Activated CD4-positive, alpha-beta T cell treated with anti-CD3 and anti-CD28 coated beads, Interleukin-2, amount 10 ng/mL, durations not matched to agents 7 days and 5 days (primary cell): ENCODE measurements at regions not wholly inside any gene's neighbourhood (a gene's known extent, or its start where the extent isn't known, plus 50 kb on each side); places are given as distances from the start of the nearest gene placed in this dataset.

Experiments used
- CTCF ChIA-PET: fragments of 350-600 bp; sonication (Branson Sonifier 250); formaldehyde crosslinking; loops from one replicate; lab custom pipeline; 2021; ENCODE audit warnings: antibody characterized with exemption; lab: Charles Lee
- POLR2A ChIA-PET: fragments of 350-600 bp; sonication (Branson Sonifier 250); formaldehyde crosslinking; loops from one replicate; lab custom pipeline; 2021; ENCODE audit warnings: antibody characterized with exemption; lab: Charles Lee
- DNase-seq: peaks from one replicate; pipeline ENCODE4 v3.0.0-alpha.2; 2020
- H3K27ac Mint-ChIP-seq: one replicate; pipeline ENCODE4 v1.8.0; 2021; ENCODE audit warnings: mild to moderate bottlenecking, moderate library complexity, mixed read lengths
- H3K27me3 Mint-ChIP-seq: one replicate; pipeline ENCODE4 v1.8.0; 2021; ENCODE audit warnings: mixed read lengths
- H3K36me3 Mint-ChIP-seq: one replicate; pipeline ENCODE4 v1.8.0; 2021; ENCODE audit warnings: low read depth, mixed read lengths
- H3K4me1 Mint-ChIP-seq: one replicate; pipeline ENCODE4 v1.8.0; 2021; ENCODE audit warnings: mixed read lengths
- H3K4me3 Mint-ChIP-seq: one replicate; pipeline ENCODE4 v1.8.0; 2021; ENCODE audit warnings: mild to moderate bottlenecking, moderate library complexity, mixed read lengths
- H3K9me3 Mint-ChIP-seq: one replicate; pipeline ENCODE4 v1.8.0; 2021; ENCODE audit warnings: mixed read lengths

DNA sequence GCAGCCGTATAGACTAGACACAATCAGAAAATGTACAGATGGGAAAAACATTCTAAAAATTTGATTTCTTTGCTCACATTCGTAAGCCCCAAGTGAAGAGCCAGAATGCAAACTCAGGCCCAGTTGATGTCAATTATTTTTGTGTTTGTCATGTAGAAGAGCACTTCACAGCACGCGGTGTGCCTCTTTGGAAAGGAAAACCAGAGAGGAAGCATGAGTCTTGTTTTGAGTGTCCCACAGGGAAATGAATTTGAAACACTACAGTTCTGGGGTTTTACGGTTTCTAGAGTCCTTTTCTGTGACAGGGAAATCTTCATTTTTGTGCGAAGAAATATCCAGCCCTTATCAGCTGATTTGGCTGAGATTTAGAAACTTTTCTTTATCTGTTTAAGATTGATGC, 554.6 kb upstream of the BOD1L1 start:
- DNase-seq = no peak
- Mint-ChIP-seq H3K9me3 (peaks cover 7% of the 10 kb centered on the region), H3K27me3 (no peaks in the 10 kb centered on the region), H3K27ac (no peak overlapping the region), H3K4me1 (peaks cover 19% of the 10 kb centered on the region), H3K4me3 (no peak overlapping the region), H3K36me3 (no peaks in the 10 kb centered on the region)
- ChIA-PET CTCF (no interaction called here), POLR2A (no interaction called here)

GRCh38 chr4:14184265-14184664, 556.7 kb upstream of the BOD1L1 start:
- no peaks in the 10 kb centered on the region for H3K4me1 Mint-ChIP-seq
- DNase-seq = no peak
- H3K36me3 Mint-ChIP-seq = no peaks in the 10 kb centered on the region
- H3K27me3 Mint-ChIP-seq = no peaks in the 10 kb centered on the region
- no peak overlapping the region for H3K4me3 Mint-ChIP-seq
- H3K9me3 Mint-ChIP-seq = peaks cover 8% of the 10 kb centered on the region
- ChIA-PET POLR2A (no interaction called here), CTCF (no interaction called here)
- no peak overlapping the region for H3K27ac Mint-ChIP-seq

DNA sequence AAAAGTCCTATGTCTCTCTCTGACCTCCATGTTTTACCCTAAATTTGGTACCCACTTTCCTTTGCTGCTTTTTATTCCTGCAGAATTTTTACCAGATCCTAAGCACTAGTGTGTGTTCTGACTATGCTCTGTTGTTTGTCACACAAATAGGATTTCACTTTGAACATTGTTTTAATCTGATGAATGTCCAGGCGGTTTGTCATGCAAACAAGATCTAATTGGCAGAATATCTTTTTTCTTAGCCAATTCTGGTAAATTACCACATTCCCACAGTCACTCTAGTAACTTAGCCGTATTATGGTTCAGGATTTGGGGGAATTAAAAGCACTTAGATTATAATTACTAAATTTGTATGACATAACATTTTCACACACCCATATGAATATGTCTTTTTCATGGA, 557.2 kb upstream of the BOD1L1 start:
- no peak for DNase-seq
- POLR2A ChIA-PET = no interaction called here
- H3K27ac Mint-ChIP-seq = peak overlapping the region; percentile 73
- H3K27me3 Mint-ChIP-seq = no peaks in the 10 kb centered on the region
- H3K36me3 Mint-ChIP-seq = no peaks in the 10 kb centered on the region
- H3K4me3 Mint-ChIP-seq = no peak overlapping the region
- peaks cover 10% of the 10 kb centered on the region for H3K9me3 Mint-ChIP-seq
- no peaks in the 10 kb centered on the region for H3K4me1 Mint-ChIP-seq
- CTCF ChIA-PET = no interaction called here

DNA sequence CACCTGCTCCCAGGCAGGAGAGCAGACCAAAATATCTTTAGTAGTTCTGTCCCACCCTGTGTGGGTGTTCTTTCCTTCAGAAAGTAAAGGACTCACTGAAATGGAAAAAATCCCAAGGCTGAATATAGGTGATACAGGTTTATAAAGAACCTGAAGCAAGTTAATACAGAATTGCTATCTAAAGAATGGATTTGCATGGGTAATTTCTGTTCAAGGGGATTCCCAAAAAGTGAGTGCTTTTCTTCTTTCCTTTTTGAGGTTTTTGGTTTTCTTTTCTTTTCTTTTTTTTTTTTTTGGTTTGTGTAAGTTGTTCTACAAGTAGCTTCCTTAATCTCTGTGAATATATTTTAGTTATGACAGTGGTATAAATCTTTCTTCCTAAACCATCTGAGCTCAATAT, 560.7 kb upstream of the BOD1L1 start:
- Mint-ChIP-seq H3K27ac (no peak overlapping the region), H3K27me3 (no peaks in the 10 kb centered on the region), H3K4me1 (no peaks in the 10 kb centered on the region)

DNA sequence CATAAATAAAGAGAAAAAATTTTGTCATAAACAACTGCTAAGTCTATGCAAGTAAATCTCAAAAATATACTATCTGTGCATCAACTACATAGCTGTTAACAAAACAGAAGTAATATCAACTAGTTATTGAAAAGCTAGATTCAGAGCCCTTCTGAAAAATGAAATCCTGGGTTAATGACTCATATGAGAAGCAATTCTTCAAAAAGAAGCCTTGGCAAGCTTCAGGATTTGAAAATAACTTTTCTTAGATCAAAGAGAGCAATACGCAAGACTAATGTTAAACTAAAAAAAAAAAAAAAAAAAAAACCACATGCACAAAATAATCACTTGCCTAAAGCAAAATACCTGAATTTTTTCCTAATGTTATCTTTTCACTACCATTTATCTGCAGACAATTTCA, 566.1 kb upstream of the BOD1L1 start:
- POLR2A ChIA-PET = no interaction called here
- CTCF ChIA-PET = no interaction called here

More for the DNA sequence above, 560.7 kb upstream of the BOD1L1 start:
- no peak for DNase-seq
- POLR2A ChIA-PET = no interaction called here
- CTCF ChIA-PET = no interaction called here
- no peak overlapping the region for H3K4me3 Mint-ChIP-seq
- H3K9me3 Mint-ChIP-seq = peaks cover 3% of the 10 kb centered on the region
- no peaks in the 10 kb centered on the region for H3K36me3 Mint-ChIP-seq

GRCh38 chr4:14196131-14196530, 568.6 kb upstream of the BOD1L1 start:
- Mint-ChIP-seq H3K4me3 (no peak overlapping the region), H3K27ac (no peak overlapping the region), H3K4me1 (no peaks in the 10 kb centered on the region), H3K27me3 (no peaks in the 10 kb centered on the region), H3K9me3 (no peaks in the 10 kb centered on the region), H3K36me3 (no peaks in the 10 kb centered on the region)
- ChIA-PET POLR2A (no interaction called here), CTCF (no interaction called here)
- DNase-seq = peak; percentile 19

More for the DNA sequence above, 566.1 kb upstream of the BOD1L1 start:
- DNase-seq = no peak
- H3K27ac Mint-ChIP-seq = no peak overlapping the region
- H3K27me3 Mint-ChIP-seq = no peaks in the 10 kb centered on the region
- no peaks in the 10 kb centered on the region for H3K36me3 Mint-ChIP-seq
- no peaks in the 10 kb centered on the region for H3K4me1 Mint-ChIP-seq
- H3K4me3 Mint-ChIP-seq = no peak overlapping the region
- H3K9me3 Mint-ChIP-seq = peaks cover 3% of the 10 kb centered on the region

DNA sequence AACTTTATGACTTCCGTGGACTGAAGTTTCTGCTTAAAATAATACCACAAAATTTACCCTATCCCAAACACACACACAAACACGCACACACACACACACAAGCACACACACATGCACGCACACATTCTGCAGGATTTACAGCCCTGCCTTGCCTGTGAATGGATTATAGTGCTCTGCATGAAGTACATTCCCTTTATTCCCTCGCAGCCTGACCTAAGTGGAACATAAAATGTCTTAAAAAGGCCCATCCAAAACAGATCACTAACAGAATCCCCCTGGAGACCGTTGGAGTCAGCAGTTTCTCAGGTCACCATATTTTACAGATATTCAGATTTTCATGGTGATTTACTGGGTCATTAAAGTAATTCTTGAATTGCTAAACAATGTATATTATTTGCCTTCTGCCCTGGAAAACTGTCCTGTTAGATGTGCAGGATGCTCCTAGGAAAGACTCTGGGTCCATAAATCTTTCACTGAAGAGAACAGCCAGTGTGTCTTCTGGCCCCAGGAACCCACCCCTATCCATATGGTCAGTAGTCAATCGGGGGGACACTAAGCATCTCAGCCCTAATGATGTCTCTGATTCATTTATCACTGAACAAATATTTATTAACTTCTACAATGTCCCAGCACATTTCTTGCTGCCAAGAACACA, 587.7 kb upstream of the BOD1L1 start:
- Mint-ChIP-seq H3K36me3 (no peaks in the 10 kb centered on the region), H3K27me3 (no peaks in the 10 kb centered on the region), H3K4me3 (no peak overlapping the region), H3K4me1 (no peaks in the 10 kb centered on the region), H3K9me3 (peaks cover 8% of the 10 kb centered on the region), H3K27ac (no peak overlapping the region)
- ChIA-PET POLR2A (no interaction called here), CTCF (no interaction called here)
- no peak for DNase-seq

- Mint-ChIP-seq H3K4me3 (no peak overlapping the region), H3K27me3 (no peaks in the 10 kb centered on the region), H3K9me3 (peaks cover 7% of the 10 kb centered on the region), H3K36me3 (no peaks in the 10 kb centered on the region), H3K27ac (no peak overlapping the region), H3K4me1 (no peaks in the 10 kb centered on the region)
- ChIA-PET POLR2A (no interaction called here), CTCF (no interaction called here)
- DNase-seq = no peak
Observed at GRCh38 chr4:14217401-14217800, 589.9 kb upstream of the BOD1L1 start.

GRCh38 chr4:14218641-14219040, 591.1 kb upstream of the BOD1L1 start:
- Mint-ChIP-seq H3K27me3 (no peaks in the 10 kb centered on the region), H3K4me1 (no peaks in the 10 kb centered on the region), H3K4me3 (no peak overlapping the region), H3K27ac (no peak overlapping the region), H3K36me3 (no peaks in the 10 kb centered on the region), H3K9me3 (no peaks in the 10 kb centered on the region)
- POLR2A ChIA-PET = no interaction called here
- CTCF ChIA-PET = no interaction called here
- DNase-seq = no peak

GRCh38 chr4:14221176-14221575, 593.7 kb upstream of the BOD1L1 start:
- no peaks in the 10 kb centered on the region for H3K27me3 Mint-ChIP-seq
- no peak overlapping the region for H3K27ac Mint-ChIP-seq
- CTCF ChIA-PET = no interaction called here
- H3K9me3 Mint-ChIP-seq = no peaks in the 10 kb centered on the region
- POLR2A ChIA-PET = no interaction called here
- no peak overlapping the region for H3K4me3 Mint-ChIP-seq
- H3K36me3 Mint-ChIP-seq = no peaks in the 10 kb centered on the region
- DNase-seq = no peak
- H3K4me1 Mint-ChIP-seq = no peaks in the 10 kb centered on the region

DNA sequence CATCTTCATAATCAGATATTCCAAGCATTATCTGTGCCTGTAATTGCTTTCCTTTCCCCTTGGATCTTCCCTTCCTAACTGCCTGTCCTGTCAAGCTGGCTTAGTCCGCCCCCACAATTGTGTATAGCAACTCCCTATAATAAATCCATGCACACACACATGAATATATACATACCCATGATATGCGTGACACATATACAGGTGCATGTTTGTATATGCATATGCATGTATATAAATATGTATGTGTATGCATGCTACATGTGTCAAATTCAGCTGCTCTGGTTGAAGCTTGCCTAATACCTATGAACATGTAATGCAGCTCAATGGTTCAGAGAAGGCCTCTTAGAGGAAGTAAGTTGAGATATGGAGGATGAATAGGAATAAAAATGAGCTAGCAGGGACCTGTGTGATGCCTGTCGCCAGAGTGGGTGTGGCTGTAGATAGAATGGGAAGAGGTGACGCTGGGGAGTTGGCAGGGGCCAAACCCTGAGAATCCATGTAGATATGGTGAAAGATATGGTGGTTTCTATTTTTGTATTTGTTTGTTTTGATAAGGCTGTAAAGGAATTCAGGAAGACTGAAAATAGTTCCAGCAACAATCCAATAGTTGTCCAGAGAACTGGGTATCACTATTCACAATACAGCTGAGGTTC, 595.0 kb upstream of the BOD1L1 start:
- H3K9me3 Mint-ChIP-seq = no peaks in the 10 kb centered on the region
- no peak for DNase-seq
- H3K27me3 Mint-ChIP-seq = no peaks in the 10 kb centered on the region
- ChIA-PET CTCF (no interaction called here), POLR2A (no interaction called here)
- H3K4me1 Mint-ChIP-seq = no peaks in the 10 kb centered on the region
- H3K4me3 Mint-ChIP-seq = no peak overlapping the region
- no peaks in the 10 kb centered on the region for H3K36me3 Mint-ChIP-seq
- no peak overlapping the region for H3K27ac Mint-ChIP-seq

DNA sequence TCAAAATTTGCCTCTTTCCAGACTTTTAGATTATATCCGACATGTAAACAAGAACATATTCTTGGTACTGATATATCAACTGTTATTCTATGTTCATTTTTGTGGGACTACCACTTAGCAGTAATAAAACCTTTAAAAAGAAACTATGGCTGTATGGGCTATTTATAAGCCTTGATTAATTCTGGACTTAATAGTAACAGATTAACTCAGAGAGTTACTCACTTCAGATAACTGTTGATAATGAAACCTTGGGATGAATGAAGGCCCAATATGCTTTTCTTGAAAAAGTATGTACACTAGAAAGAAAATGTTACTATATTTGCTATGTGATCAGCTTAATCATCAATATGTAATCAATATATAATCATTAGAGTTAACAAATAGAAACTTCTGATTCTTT, 595.9 kb upstream of the BOD1L1 start:
- no peaks in the 10 kb centered on the region for H3K27me3 Mint-ChIP-seq
- POLR2A ChIA-PET = no interaction called here
- H3K9me3 Mint-ChIP-seq = no peaks in the 10 kb centered on the region
- CTCF ChIA-PET = no interaction called here
- H3K27ac Mint-ChIP-seq = no peak overlapping the region
- H3K4me3 Mint-ChIP-seq = no peak overlapping the region
- no peak for DNase-seq
- no peaks in the 10 kb centered on the region for H3K36me3 Mint-ChIP-seq
- no peaks in the 10 kb centered on the region for H3K4me1 Mint-ChIP-seq

GRCh38 chr4:14225688-14226207, 598.2 kb upstream of the BOD1L1 start:
- ChIA-PET CTCF (interaction anchor here (0.6 kb wide), 1 partner anchor 464 kb away, joined by 5 read pairs; no protein-coding TSS in a partner anchor), POLR2A (no interaction called here)
- Mint-ChIP-seq H3K27ac (no peak overlapping the region), H3K4me1 (no peaks in the 10 kb centered on the region), H3K36me3 (no peaks in the 10 kb centered on the region), H3K4me3 (no peak overlapping the region), H3K9me3 (no peaks in the 10 kb centered on the region), H3K27me3 (no peaks in the 10 kb centered on the region)
- DNase-seq = no peak

DNA sequence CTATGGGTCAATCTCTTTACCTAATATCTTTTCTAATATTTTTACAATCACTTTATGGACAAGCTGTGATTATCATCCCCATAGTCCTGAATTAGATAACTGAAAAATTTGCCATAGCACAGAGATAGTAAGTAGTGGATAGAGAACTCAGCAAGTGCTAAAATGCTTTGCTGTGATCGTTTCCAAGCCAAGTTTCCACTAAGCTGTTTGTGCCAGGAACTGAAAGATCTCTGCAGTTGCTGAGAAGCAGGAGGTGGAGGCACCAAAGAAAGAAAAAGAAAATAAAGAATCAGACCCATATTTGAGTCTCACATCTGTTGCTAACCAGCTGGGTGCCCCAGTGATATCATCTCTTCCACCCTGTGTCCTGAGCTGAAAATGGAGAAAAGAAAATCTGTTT, 605.6 kb upstream of the BOD1L1 start:
- DNase-seq = no peak
- Mint-ChIP-seq H3K36me3 (no peaks in the 10 kb centered on the region), H3K27me3 (no peaks in the 10 kb centered on the region), H3K4me1 (no peaks in the 10 kb centered on the region), H3K4me3 (no peak overlapping the region), H3K27ac (no peak overlapping the region), H3K9me3 (no peaks in the 10 kb centered on the region)
- POLR2A ChIA-PET = no interaction called here
- CTCF ChIA-PET = no interaction called here
